ACC112 (cell line): ENCODE measurements at regions not wholly inside any gene's neighbourhood (a gene's known extent, or its start where the extent isn't known, plus 50 kb on each side); places are given as distances from the start of the nearest gene placed in this dataset.

Source experiments
- H2AFZ ChIP-seq: fragments of 200-600 bp; sonication (generic); one replicate; pipeline ENCODE4 v1.6.0; 2017; ENCODE audit warnings: antibody characterized with exemption, low read length; ENCODE audit not compliant: unreplicated experiment
- H3K27ac ChIP-seq: fragments of 200-600 bp; sonication (generic); 2 replicates; pipeline ENCODE4 v1.5.1; 2014; ENCODE audit warnings: low read depth, mild to moderate bottlenecking, antibody characterized with exemption, low read length, moderate library complexity
- H3K27me3 ChIP-seq: fragments of 200-600 bp; sonication (generic); 2 replicates; pipeline ENCODE4 v1.6.1; 2014; ENCODE audit warnings: mild to moderate bottlenecking, antibody characterized with exemption, low read length, moderate library complexity, mixed read lengths; ENCODE audit not compliant: insufficient read depth
- H3K36me3 ChIP-seq: fragments of 200-600 bp; sonication (generic); 2 replicates; pipeline ENCODE4 v1.6.1; 2016; ENCODE audit warnings: mild to moderate bottlenecking, antibody characterized with exemption, low read length, moderate library complexity, mixed read lengths; ENCODE audit not compliant: insufficient read depth
- H3K4me1 ChIP-seq: fragments of 200-600 bp; sonication (generic); one replicate; pipeline ENCODE4 v1.6.1; 2016; ENCODE audit warnings: low read length, mixed read lengths; ENCODE audit not compliant: insufficient read depth, unreplicated experiment, control insufficient read depth
- H3K4me3 ChIP-seq: fragments of 200-600 bp; sonication (generic); 2 replicates; pipeline ENCODE4 v1.5.1; 2014; ENCODE audit warnings: mild to moderate bottlenecking, low read depth, low read length
- H3K79me2 ChIP-seq: fragments of 200-600 bp; sonication (generic); one replicate; pipeline ENCODE4 v1.6.0; 2016; ENCODE audit warnings: low read length; ENCODE audit not compliant: control insufficient read depth, unreplicated experiment, insufficient read depth

DNA sequence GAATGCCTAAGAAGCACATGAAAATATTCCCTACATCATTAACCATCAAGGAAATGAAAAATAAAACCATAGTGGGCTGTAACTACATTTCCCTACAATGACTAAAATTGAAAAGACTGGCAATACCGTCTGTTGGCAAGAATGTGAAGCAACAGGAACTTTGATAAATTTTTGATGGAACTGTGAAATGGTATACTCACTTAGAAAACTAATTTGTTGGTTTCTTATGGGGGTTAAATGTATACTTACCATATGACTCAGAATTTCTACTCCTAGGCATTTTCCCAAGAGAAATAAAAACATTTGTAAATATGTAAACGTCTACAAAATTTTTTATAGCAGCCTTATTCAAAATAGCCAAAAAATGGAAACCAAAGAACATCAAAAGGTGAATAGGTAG is 121.4 kb upstream of the PLEKHA5 start:
- H2AFZ ChIP-seq = no peak overlapping the region
- H3K79me2 ChIP-seq = no peaks in the 10 kb centered on the region
- H3K27ac ChIP-seq = no peak overlapping the region
- no peaks in the 10 kb centered on the region for H3K27me3 ChIP-seq
- no peaks in the 10 kb centered on the region for H3K36me3 ChIP-seq
- no peaks in the 10 kb centered on the region for H3K4me1 ChIP-seq
- no peak overlapping the region for H3K4me3 ChIP-seq

DNA sequence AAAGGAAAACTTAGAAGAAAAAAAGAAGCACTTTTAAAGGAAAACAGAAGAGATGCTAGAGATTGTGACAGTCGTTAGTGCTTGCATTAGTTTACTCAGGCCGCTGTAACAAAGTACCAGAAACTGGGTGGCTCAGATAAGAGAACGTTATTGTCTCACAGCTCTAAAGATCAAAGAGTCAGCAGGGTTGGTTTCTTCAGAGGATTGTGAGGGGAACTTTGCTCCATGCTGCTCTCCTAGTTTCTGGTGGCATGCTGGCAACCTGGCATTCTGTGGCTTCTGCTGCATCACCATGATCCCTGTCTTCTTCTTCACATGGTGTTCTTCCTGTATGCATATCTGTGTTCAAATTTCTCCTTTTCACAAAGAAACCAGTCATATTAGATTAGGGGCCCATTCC is 119.4 kb upstream of the PLEKHA5 start:
- Histone ChIP-seq H3K27me3 (no peaks in the 10 kb centered on the region), H3K79me2 (no peaks in the 10 kb centered on the region), H3K4me3 (no peak overlapping the region), H2AFZ (no peak overlapping the region), H3K4me1 (no peaks in the 10 kb centered on the region), H3K27ac (no peak overlapping the region), H3K36me3 (no peaks in the 10 kb centered on the region)

DNA sequence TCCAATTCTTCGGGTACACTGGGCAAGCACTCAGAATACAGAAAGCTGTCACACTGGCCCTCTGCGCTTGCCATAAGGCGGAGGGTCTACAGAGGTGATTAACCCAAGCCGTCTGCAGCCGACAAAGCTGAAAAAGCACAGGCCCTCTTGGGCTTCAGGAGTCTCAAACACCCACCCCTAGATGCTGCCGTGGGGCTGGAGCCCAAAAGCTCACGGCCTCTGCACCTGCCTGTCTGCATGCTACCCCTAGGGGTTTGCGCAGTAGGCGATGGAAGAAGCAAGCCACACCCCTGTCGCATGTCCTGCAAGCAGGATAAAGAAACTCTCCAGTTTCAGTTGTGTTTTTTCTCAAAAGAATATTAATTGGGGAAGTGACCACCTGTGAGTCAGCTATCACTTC is 118.8 kb upstream of the PLEKHA5 start:
- no peak overlapping the region for H3K27ac ChIP-seq
- H3K36me3 ChIP-seq = no peaks in the 10 kb centered on the region
- H3K4me3 ChIP-seq = no peak overlapping the region
- no peaks in the 10 kb centered on the region for H3K27me3 ChIP-seq
- H2AFZ ChIP-seq = no peak overlapping the region
- H3K79me2 ChIP-seq = no peaks in the 10 kb centered on the region
- H3K4me1 ChIP-seq = no peaks in the 10 kb centered on the region

DNA sequence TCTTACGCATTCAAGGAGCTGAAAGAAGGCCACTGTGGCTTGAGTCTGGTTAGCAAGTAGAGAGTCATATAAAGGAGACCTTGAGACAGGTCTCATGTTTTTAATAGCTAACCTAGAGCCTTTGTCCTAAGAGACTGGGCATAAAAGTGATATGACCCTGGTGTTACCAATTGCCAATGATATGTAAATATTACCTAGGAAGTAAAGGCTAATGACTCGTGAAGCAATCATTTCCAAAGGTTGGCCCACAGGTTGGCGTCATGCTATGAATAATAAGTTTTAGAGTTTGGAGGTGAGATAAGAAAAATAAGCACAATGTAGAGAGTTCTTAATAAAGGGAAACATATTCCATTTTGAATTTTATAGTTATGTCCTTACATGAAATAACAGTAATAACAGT is 116.6 kb upstream of the PLEKHA5 start:
- Histone ChIP-seq H3K79me2 (no peaks in the 10 kb centered on the region), H3K27me3 (no peaks in the 10 kb centered on the region), H3K27ac (no peak overlapping the region), H3K36me3 (no peaks in the 10 kb centered on the region), H3K4me3 (no peak overlapping the region), H3K4me1 (peaks cover 2% of the 10 kb centered on the region), H2AFZ (no peak overlapping the region)

DNA sequence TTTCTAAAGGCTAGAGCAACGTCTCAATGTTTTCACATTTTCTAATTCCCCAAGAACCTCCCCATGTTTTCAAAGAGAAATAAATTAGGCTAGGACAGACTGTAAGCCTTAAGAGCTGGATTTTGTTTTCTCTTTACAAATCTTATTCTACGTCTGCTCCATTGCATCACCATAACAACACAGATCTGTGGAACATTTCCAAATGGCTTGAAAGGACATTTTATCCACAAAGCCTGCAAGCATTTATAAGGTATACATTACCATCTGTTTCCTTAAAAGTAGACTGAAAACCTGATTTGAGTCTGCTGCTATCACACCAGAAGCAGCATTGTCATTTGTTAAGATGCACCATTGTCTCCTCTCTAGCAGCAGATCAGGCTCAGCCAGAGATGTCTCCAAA is 115.3 kb upstream of the PLEKHA5 start:
- Histone ChIP-seq H3K4me3 (no peak overlapping the region), H3K36me3 (no peaks in the 10 kb centered on the region), H3K4me1 (peaks cover 15% of the 10 kb centered on the region), H3K27me3 (no peaks in the 10 kb centered on the region), H2AFZ (no peak overlapping the region), H3K27ac (no peak overlapping the region), H3K79me2 (no peaks in the 10 kb centered on the region)

DNA sequence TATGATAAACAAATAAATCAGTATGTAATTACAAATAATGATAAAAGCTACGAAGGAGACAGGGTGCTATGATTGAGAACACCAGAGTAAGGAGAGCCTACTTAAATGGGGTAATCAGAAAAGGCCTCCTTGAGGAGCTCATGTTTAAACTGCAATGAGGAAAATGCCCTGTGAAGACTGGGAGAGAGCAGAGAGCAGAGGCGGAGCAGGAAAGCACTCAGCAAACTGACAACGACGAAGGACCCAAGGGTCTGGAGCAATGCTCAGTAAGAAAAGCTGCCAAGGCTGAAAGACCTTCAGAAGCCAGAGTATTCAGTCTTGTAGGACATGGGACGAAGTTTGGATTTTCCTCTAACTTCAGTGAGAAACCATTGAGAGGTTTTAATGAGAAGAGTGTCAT is 114.2 kb upstream of the PLEKHA5 start:
- Histone ChIP-seq H3K4me1 (peaks cover 17% of the 10 kb centered on the region), H2AFZ (no peak overlapping the region), H3K79me2 (no peaks in the 10 kb centered on the region), H3K36me3 (no peaks in the 10 kb centered on the region), H3K4me3 (no peak overlapping the region), H3K27me3 (no peaks in the 10 kb centered on the region), H3K27ac (no peak overlapping the region)

DNA sequence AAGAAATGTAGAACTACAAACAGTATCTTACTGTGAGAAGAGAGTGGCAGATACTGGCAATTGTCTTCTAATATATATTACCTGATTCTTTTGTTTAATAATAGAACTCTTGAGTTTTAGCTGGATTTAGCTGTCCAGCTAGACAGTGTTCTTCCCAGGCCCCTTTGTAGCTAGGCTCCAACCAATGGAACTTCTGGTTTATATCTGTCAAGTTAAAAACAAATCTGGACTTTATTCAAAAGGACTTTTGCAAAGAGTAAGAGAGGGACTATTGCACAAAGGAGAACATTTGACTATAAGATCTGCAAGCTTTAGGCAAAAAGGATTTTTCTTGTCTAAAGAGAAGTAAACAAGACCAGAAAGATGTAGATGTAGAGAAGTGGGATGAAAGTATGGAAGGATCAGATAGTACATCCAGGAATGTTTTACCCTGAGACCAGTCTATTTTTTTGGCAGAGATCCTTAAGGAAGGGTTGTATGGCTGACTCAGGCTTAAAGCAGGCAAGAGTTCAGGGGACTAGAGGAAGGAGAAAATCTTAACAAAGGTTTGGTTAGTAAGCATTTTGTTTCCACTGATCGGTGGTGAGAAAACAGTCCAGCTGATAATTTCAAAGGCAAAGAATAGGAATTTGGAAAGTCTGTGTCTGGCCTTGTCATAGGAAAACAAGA is 111.1 kb upstream of the PLEKHA5 start:
- peak overlapping the region; percentile 54 for H3K27ac ChIP-seq
- H3K4me3 ChIP-seq = no peak overlapping the region
- no peaks in the 10 kb centered on the region for H3K79me2 ChIP-seq
- no peaks in the 10 kb centered on the region for H3K36me3 ChIP-seq
- H2AFZ ChIP-seq = peak overlapping the region; percentile 23
- no peaks in the 10 kb centered on the region for H3K27me3 ChIP-seq
- H3K4me1 ChIP-seq = peaks cover 17% of the 10 kb centered on the region

DNA sequence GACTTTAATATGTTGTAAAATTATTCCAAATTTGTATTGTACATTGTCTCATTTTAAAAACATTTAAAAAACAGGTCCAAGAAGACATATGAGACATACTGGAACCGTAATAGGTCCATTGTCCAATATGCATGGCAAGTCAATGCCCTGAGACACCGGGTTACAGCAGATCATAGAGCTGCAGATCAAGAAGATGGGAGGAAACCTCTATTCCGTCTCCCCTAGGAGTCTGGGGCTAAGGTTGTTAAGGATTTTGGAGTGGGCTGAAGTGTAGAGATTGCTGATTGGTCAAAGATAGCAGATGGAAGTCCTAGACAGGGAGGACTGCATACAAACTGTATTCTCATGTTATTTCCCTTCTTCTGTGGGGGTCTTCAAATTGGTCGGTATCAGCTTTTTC is 108.3 kb upstream of the PLEKHA5 start:
- Histone ChIP-seq H2AFZ (no peak overlapping the region), H3K36me3 (no peaks in the 10 kb centered on the region), H3K4me3 (no peak overlapping the region), H3K27ac (no peak overlapping the region), H3K4me1 (peaks cover 17% of the 10 kb centered on the region), H3K79me2 (no peaks in the 10 kb centered on the region), H3K27me3 (no peaks in the 10 kb centered on the region)

DNA sequence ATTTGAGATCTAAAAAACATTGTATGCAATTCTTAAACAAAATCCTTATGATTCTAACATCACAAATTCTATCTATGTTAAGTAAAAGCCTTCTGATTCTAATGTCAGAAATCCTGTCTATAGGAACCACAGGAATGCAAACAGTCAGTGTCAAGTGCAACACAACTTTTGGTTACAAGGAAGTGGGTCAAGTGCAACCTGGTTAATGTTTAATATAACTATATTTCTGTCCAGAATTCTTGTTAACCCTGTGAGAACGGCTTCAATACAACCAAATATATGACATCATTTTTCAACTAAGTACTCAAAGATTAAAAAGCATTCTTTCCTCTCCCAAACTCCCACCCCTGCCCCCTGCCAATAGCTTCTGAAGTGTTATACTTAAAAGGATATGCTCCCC is 107.9 kb upstream of the PLEKHA5 start:
- no peak overlapping the region for H3K27ac ChIP-seq
- H3K79me2 ChIP-seq = no peaks in the 10 kb centered on the region
- H3K4me3 ChIP-seq = no peak overlapping the region
- H3K36me3 ChIP-seq = no peaks in the 10 kb centered on the region
- peaks cover 17% of the 10 kb centered on the region for H3K4me1 ChIP-seq
- H3K27me3 ChIP-seq = no peaks in the 10 kb centered on the region
- H2AFZ ChIP-seq = no peak overlapping the region

DNA sequence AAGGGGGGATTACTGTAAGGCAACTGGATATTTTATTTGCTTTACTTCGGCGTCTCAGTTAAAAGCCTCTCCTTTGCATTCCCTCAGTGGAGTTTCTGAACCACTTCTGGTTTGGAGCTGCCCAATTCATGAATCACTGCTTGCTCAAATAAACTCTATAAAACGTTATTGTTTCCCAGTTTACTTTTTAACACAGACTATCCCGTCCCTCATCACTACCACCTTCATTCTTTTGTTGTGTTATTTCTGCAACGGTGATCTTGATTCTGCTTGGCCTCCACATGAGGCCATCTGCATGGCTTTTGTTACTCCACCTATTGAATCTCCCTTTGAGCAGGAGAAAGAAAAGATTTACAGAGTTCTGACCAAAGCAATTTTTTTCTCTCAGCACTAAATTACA is 104.0 kb upstream of the PLEKHA5 start:
- peaks cover 6% of the 10 kb centered on the region for H3K4me1 ChIP-seq
- no peak overlapping the region for H2AFZ ChIP-seq
- H3K4me3 ChIP-seq = no peak overlapping the region
- no peaks in the 10 kb centered on the region for H3K36me3 ChIP-seq
- H3K27me3 ChIP-seq = no peaks in the 10 kb centered on the region
- H3K27ac ChIP-seq = no peak overlapping the region
- H3K79me2 ChIP-seq = no peaks in the 10 kb centered on the region

DNA sequence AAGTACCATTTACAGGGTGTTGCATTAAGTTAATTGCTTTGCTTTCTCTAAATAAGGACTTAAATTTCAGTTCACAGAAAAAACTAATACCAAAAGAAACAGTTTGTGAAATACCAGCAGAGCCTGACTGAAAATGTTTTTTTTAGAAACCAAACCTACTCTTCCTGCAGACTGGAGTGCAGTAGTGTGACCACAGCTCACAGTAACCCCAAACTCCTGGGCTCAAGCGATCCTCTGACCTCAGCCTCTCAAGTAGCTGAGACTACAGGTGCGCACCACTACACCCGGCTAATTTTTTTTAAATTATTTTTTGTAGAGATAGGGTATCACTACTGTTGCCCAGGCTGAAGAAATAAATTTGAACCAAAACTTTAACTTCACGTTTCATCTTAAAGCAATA is 103.5 kb upstream of the PLEKHA5 start:
- H3K79me2 ChIP-seq = no peaks in the 10 kb centered on the region
- H3K27me3 ChIP-seq = no peaks in the 10 kb centered on the region
- H3K36me3 ChIP-seq = no peaks in the 10 kb centered on the region
- no peak overlapping the region for H2AFZ ChIP-seq
- no peak overlapping the region for H3K4me3 ChIP-seq
- peaks cover 10% of the 10 kb centered on the region for H3K4me1 ChIP-seq
- no peak overlapping the region for H3K27ac ChIP-seq
